ENCODE measurements at regions not wholly inside any gene's neighbourhood (a gene's known extent, or its start where the extent isn't known, plus 50 kb on each side); places are given as distances from the start of the nearest gene placed in this dataset.

DNA sequence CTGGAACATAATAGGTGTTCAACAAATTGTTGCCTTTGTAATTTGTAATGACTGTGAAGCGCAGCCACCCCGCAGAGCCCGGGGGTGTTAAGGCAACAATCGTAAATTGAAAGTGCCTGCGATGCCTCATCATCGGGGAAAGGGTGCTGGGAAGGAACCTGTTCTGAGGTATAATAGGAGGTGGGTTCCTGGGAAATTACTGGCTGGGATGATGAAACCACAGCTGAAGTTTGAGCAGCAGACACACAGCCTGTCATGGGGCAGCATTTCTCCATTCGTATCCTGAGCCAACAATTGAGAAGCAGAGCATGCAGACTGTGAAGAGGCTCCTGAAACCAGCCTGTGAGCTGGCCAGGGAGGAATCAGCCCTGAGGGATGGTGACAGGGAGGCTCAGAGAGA, 404.0 kb upstream of the MYT1L start:
- no peak for TF ChIP-seq POLR2A (IDR thresholded peaks at IDR 0.05; ENCODE audit: low read depth, low read length)
- TF ChIP-seq, protein P1, sequence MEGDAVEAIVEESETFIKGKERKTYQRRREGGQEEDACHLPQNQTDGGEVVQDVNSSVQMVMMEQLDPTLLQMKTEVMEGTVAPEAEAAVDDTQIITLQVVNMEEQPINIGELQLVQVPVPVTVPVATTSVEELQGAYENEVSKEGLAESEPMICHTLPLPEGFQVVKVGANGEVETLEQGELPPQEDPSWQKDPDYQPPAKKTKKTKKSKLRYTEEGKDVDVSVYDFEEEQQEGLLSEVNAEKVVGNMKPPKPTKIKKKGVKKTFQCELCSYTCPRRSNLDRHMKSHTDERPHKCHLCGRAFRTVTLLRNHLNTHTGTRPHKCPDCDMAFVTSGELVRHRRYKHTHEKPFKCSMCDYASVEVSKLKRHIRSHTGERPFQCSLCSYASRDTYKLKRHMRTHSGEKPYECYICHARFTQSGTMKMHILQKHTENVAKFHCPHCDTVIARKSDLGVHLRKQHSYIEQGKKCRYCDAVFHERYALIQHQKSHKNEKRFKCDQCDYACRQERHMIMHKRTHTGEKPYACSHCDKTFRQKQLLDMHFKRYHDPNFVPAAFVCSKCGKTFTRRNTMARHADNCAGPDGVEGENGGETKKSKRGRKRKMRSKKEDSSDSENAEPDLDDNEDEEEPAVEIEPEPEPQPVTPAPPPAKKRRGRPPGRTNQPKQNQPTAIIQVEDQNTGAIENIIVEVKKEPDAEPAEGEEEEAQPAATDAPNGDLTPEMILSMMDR (conservative IDR thresholded peaks at IDR 0.05; ENCODE audit: low read depth, low read length): no peak
- no peak for TF ChIP-seq FOS (IDR thresholded peaks at IDR 0.05; ENCODE audit: low read depth, low read length)
- TF ChIP-seq RAD21 (IDR thresholded peaks at IDR 0.05; ENCODE audit: low read length): no peak
- no peak for TF ChIP-seq RFX5 (IDR thresholded peaks at IDR 0.05; ENCODE audit: low read depth, low read length)
- TF ChIP-seq, protein P2, sequence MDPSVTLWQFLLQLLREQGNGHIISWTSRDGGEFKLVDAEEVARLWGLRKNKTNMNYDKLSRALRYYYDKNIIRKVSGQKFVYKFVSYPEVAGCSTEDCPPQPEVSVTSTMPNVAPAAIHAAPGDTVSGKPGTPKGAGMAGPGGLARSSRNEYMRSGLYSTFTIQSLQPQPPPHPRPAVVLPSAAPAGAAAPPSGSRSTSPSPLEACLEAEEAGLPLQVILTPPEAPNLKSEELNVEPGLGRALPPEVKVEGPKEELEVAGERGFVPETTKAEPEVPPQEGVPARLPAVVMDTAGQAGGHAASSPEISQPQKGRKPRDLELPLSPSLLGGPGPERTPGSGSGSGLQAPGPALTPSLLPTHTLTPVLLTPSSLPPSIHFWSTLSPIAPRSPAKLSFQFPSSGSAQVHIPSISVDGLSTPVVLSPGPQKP (IDR thresholded peaks at IDR 0.05; ENCODE audit: borderline replicate concordance, low read depth, low read length): no peak
- TF ChIP-seq RCOR1 (IDR thresholded peaks at IDR 0.05; ENCODE audit: insufficient replicate concordance, low read length): no peak
- TF ChIP-seq MXI1 (IDR thresholded peaks at IDR 0.05; ENCODE audit: borderline replicate concordance, low read depth, low read length): no peak
- TF ChIP-seq MAFK (IDR thresholded peaks at IDR 0.05; ENCODE audit: low read depth, low read length): no peak
- TF ChIP-seq, protein P3, sequence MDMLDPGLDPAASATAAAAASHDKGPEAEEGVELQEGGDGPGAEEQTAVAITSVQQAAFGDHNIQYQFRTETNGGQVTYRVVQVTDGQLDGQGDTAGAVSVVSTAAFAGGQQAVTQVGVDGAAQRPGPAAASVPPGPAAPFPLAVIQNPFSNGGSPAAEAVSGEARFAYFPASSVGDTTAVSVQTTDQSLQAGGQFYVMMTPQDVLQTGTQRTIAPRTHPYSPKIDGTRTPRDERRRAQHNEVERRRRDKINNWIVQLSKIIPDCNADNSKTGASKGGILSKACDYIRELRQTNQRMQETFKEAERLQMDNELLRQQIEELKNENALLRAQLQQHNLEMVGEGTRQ (IDR thresholded peaks at IDR 0.05; ENCODE audit: low read depth, low read length): no peak
- TF ChIP-seq CHD1 (IDR thresholded peaks at IDR 0.05; ENCODE audit: low read depth, low read length): no peak
- no peak for TF ChIP-seq SMC3 (IDR thresholded peaks at IDR 0.05; ENCODE audit: low read depth, low read length)
- no peak for TF ChIP-seq BHLHE40 (IDR thresholded peaks at IDR 0.05; ENCODE audit: low read depth, low read length)
- TF ChIP-seq CEBPB (IDR thresholded peaks at IDR 0.05; ENCODE audit: low read depth, low read length): no peak
